ENCODE measurements at regions not wholly inside any gene's neighbourhood (a gene's known extent, or its start where the extent isn't known, plus 50 kb on each side); places are given as distances from the start of the nearest gene placed in this dataset.

DNA sequence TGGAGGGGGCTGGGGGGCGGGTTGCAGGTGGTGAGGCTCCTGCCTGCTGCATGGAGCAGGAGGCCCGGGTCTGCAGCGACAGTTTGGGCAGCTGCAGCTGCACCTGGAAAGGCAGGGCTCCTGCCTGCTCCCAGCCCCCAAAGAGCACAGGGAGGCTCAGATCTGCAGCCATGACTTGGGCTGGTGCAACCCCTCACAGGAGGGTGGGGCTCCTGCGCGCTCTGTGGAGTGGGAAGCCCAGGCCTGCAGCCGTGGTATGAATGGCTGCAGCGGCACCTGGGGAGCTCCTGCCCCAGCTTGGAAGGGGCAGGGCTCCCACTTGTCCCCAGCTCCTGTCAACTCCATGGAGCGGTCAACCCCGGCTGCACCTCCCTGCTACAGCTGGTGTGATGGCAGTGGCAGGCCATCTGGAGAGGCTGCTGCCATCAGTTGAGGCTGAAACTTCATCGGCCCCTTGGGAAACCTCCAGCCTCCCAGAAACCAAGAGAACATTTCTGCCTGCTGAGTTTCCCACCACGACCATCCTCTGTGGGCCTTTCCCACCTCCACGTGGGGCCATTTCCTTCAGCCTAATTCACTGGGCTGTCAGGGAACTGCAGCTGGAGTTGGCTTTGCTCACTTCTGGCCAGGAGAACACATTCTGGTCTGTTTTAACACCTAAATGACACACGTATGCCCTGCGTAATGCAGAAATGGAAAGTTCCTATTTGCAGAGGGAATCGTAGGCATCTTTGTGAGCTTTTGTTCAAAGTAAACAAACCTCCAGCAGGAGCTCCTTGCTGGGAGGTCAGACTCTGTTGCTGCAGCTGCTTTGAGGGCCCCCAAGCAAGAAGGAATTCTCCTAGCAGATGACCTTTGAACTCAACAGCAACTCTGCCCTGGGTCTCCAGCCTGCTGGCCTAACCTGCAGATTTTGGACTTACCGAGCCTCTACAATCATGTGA lies 429.0 kb downstream of the PREX1 start:
- no peak for TF ChIP-seq CTCF (IDR thresholded peaks at IDR 0.05; ENCODE audit: low read depth, low read length)
- TF ChIP-seq POLR2A (IDR thresholded peaks at IDR 0.05; ENCODE audit: extremely low read depth, insufficient read length): no peak
- TF ChIP-seq MAX (IDR thresholded peaks at IDR 0.05; ENCODE audit: low read depth, low read length): no peak
